HCT116 (cell line): ENCODE measurements at regions not wholly inside any gene's neighbourhood (a gene's known extent, or its start where the extent isn't known, plus 50 kb on each side); places are given as distances from the start of the nearest gene placed in this dataset.
A peak's percentile ranks its signal among the peaks of the same experiment; 100 is the strongest.

Experiments
- ATAC-seq: fragments of 200-7000 bp; cut with Tn5 transposase; 2 replicates; pipeline ENCODE4 v1.9.1; 2020; ENCODE audit warnings: mild to moderate bottlenecking, moderate library complexity
- BruUV-seq: library from RNA; stranded (reverse); fragments of 400-500 nt; replicated peaks from 2 replicates; lab custom pipeline; 2021; lab: Mats Ljungman, UMichigan
- CTCF ChIA-PET: fragments of 300-600 bp; sonication (Branson Sonifier 250); formaldehyde crosslinking; loops from one replicate; lab custom pipeline; 2021; ENCODE audit warnings: antibody characterized with exemption; lab: Charles Lee
- POLR2A ChIA-PET: fragments of 300-600, 350-600 bp; sonication (Branson Sonifier 250); formaldehyde crosslinking; loops from one replicate; lab custom pipeline; 2021; ENCODE audit warnings: antibody characterized with exemption; lab: Charles Lee
- RAD21 ChIA-PET, 2 experiments: fragments of 300-600 bp; sonication (Branson Sonifier 250); formaldehyde crosslinking; loops; one replicate each; lab custom pipeline; 2023; ENCODE audit warnings: low total read pairs in 2 of 2; ENCODE audit not compliant: uncharacterized antibody in 2 of 2, unreplicated experiment in 2 of 2, low non-redundant PET in 1 of 2; lab: Charles Lee
- DNase-seq: peaks from one replicate; pipeline ENCODE4 v3.0.0-alpha.2; 2010; ENCODE audit warnings: low read depth, low spot score
- H2AFZ ChIP-seq: fragments of 200-600 bp; shearing (Covaris generic), sonication (generic); 2 replicates; pipeline ENCODE4 v1.6.1; 2017; ENCODE audit warnings: low read depth, mixed run types, mixed read lengths, antibody characterized with exemption, low read length; ENCODE audit not compliant: poor library complexity, severe bottlenecking
- H3K27ac ChIP-seq: 2 replicates; pipeline ENCODE4 v1.5.1; 2012; ENCODE audit warnings: low read depth, low read length
- H3K27me3 ChIP-seq: fragments of 200-600 bp; sonication (generic); 2 replicates; pipeline ENCODE4 v1.6.1; 2016; ENCODE audit warnings: mixed run types, low read length, mixed read lengths; ENCODE audit not compliant: insufficient read depth
- H3K36me3 ChIP-seq, 2 experiments: fragments of 200-500 bp in 1 of 2; fragments of 200-600 bp in 1 of 2; sonication (Bioruptor generic) in 1 of 2; sonication (generic) in 1 of 2; 2 replicates each; pipeline versions ENCODE4 v1.5.1 to v1.6.1; 2014 to 2016; ENCODE audit warnings: low read length in 2 of 2, inconsistent platforms in 1 of 2, mixed read lengths in 1 of 2, mixed run types in 1 of 2; ENCODE audit not compliant: insufficient read depth in 2 of 2, control insufficient read depth in 1 of 2
- H3K4me1 ChIP-seq, 2 experiments: fragments of 200-600 bp in 1 of 2; sonication (generic) in 1 of 2; 2 replicates each; pipeline versions ENCODE4 v1.5.1 to v1.6.1; 2012 to 2017; ENCODE audit warnings: low read length in 2 of 2, inconsistent platforms in 1 of 2, mild to moderate bottlenecking in 1 of 2, mixed read lengths in 1 of 2, mixed run types in 1 of 2, moderate library complexity in 1 of 2; ENCODE audit not compliant: insufficient read depth in 2 of 2, control insufficient read depth in 1 of 2
- H3K4me2 ChIP-seq: fragments of 200-600 bp; sonication (generic); 2 replicates; pipeline ENCODE4 v1.6.1; 2017; ENCODE audit warnings: mixed run types, low read length, mixed read lengths
- H3K4me3 ChIP-seq, 2 experiments: fragments of 200-600 bp in 1 of 2; sonication (generic) in 1 of 2; replicated peaks in 1 of 2; 2 replicates each; pipeline ENCODE4 v1.5.1; 2011 to 2016; ENCODE audit warnings: low read length in 2 of 2, control low read depth in 1 of 2, low read depth in 1 of 2, mild to moderate bottlenecking in 1 of 2, mixed read lengths in 1 of 2, mixed run types in 1 of 2
- H3K79me2 ChIP-seq: fragments of 200-600 bp; sonication (generic); 2 replicates; pipeline ENCODE4 v1.6.1; 2017; ENCODE audit warnings: mild to moderate bottlenecking, mixed run types, low read length, moderate library complexity, mixed read lengths; ENCODE audit not compliant: insufficient read depth
- H3K9ac ChIP-seq: fragments of 200-600 bp; sonication (generic); 2 replicates; pipeline ENCODE4 v1.6.1; 2016; ENCODE audit warnings: low read length, mixed read lengths
- H3K9me2 ChIP-seq: fragments of 200-600 bp; sonication (generic), shearing (Covaris generic); 2 replicates; pipeline ENCODE4 v1.6.1; 2017; ENCODE audit warnings: mixed run types, mild to moderate bottlenecking, moderate library complexity; ENCODE audit not compliant: insufficient read depth
- H3K9me3 ChIP-seq, 2 experiments: fragments of 200-500 bp in 1 of 2; fragments of 200-600 bp in 1 of 2; sonication (Bioruptor generic) in 1 of 2; sonication (generic) in 1 of 2; 2 replicates each; pipeline ENCODE4 v1.6.1; 2014 to 2017; ENCODE audit warnings: low read length in 2 of 2, mixed read lengths in 2 of 2, inconsistent platforms in 1 of 2, low read depth in 1 of 2, mild to moderate bottlenecking in 1 of 2, mixed run types in 1 of 2, moderate library complexity in 1 of 2; ENCODE audit not compliant: control insufficient read depth in 1 of 2, insufficient read depth in 1 of 2
- H4K20me1 ChIP-seq: fragments of 200-600 bp; sonication (generic), shearing (Covaris generic); 2 replicates; pipeline ENCODE4 v1.6.1; 2017; ENCODE audit warnings: mixed run types, mild to moderate bottlenecking, moderate library complexity; ENCODE audit not compliant: insufficient read depth
- EGR1 ChIP-seq: IDR thresholded peaks from 2 replicates; pipeline ENCODE4 v1.6.1; 2012; ENCODE audit warnings: low read depth
- EZH2 ChIP-seq: fragments of 200-600 bp; sonication (generic); IDR thresholded peaks from 2 replicates; pipeline ENCODE4 v1.6.1; 2017; ENCODE audit warnings: antibody characterized with exemption, mixed run types
- FOSL1 ChIP-seq: IDR thresholded peaks from 2 replicates; pipeline ENCODE4 v1.6.1; 2012; ENCODE audit warnings: low read depth
- JUND ChIP-seq: IDR thresholded peaks from 2 replicates; pipeline ENCODE4 v1.6.1; 2012
- POLR2A ChIP-seq: IDR thresholded peaks from 2 replicates; pipeline ENCODE4 v1.7.0; 2011; ENCODE audit warnings: borderline replicate concordance; ENCODE audit not compliant: insufficient read depth, insufficient read length; ENCODE audit errors: extremely low read depth
- POLR2AphosphoS5 ChIP-seq: IDR thresholded peaks from 2 replicates; pipeline ENCODE4 v1.6.1; 2011; ENCODE audit warnings: mild to moderate bottlenecking, low read depth, low read length, moderate library complexity
- RAD21 ChIP-seq: IDR thresholded peaks from 2 replicates; pipeline ENCODE4 v1.6.1; 2012; ENCODE audit warnings: low read depth, mild to moderate bottlenecking
- SIN3A ChIP-seq: IDR thresholded peaks from 2 replicates; pipeline ENCODE4 v1.6.1; 2012; ENCODE audit warnings: low read depth
- SP1 ChIP-seq: IDR thresholded peaks from 2 replicates; pipeline ENCODE4 v1.6.1; 2012; ENCODE audit warnings: low read depth
- SRF ChIP-seq: IDR thresholded peaks from 2 replicates; pipeline ENCODE4 v1.6.1; 2012; ENCODE audit warnings: low read depth
- YY1 ChIP-seq: IDR thresholded peaks from 2 replicates; pipeline ENCODE4 v1.6.1; 2011; ENCODE audit warnings: low read length, low read depth, moderate library complexity, mild to moderate bottlenecking; ENCODE audit not compliant: insufficient replicate concordance; ENCODE audit errors: extremely low read depth
- ZFX ChIP-seq: fragments of 450-650 bp; IDR thresholded peaks from 2 replicates; pipeline ENCODE4 v1.6.1; 2017
- intact Hi-C: fragments of 100-400 bp; cut with micrococcal nuclease; formaldehyde crosslinking; loops from 2 replicates; pipeline ENCODE4 v1.10.0; 2022
- TF ChIP-seq, protein P1 (sequence below): IDR thresholded peaks from 2 replicates; pipeline ENCODE4 v1.6.1; 2011; ENCODE audit warnings: mild to moderate bottlenecking, low read length, moderate library complexity; ENCODE audit not compliant: insufficient replicate concordance; ENCODE audit errors: extremely low read depth
- TF ChIP-seq, protein P2 (sequence below): IDR thresholded peaks from 2 replicates; pipeline ENCODE4 v1.6.1; 2012
- TF ChIP-seq, protein P3 (sequence below): IDR thresholded peaks from 2 replicates; pipeline ENCODE4 v1.6.1; 2012

DNA sequence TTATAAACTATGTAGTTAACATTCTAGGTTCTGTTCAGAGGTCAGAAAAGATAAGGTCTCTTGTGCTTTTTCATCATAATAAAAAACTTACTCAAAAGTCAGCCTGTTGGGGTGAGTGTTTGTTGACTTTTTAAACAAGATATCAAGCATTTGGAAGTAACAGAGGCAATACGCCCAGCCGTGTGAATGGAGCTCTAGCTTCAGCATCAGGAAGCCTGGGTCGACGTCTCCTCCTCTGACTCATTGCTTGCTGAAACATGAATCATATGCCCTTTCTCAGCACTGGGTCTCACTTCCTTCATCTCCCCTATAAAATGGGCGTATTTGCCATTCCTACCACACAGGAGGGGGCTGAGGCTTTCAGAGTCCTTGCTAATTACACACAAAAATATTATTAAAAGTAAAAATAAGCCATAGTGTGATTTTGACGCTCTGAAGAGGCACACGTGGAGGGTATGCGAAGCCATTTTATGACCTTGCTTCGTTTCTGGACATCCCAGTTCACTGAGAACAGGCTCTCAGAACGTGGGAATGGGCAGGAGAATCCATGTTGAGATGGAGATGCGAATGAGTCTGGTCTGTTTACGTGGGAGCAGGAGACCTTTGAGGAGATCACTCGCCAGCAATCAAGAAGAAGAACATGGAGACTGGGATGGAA, 220.8 kb upstream of the TPRG1 start:
- H2AFZ ChIP-seq, result peak overlapping the region; percentile 19
- TF ChIP-seq SRF (no peak), POLR2AphosphoS5 (peak; percentile 49; the same call in 1 of the 2 replicates), POLR2A (no peak), YY1 (peak; percentile 39)
- H3K4me3 ChIP-seq, result no peak overlapping the region
- peak overlapping the region; percentile 63 for H3K4me2 ChIP-seq
- no peaks in the 10 kb centered on the region for H3K9me2 ChIP-seq
- H3K9me3 ChIP-seq, result no peaks in the 10 kb centered on the region
- H3K36me3 ChIP-seq, result no peaks in the 10 kb centered on the region
- H3K27ac ChIP-seq, result peak overlapping the region; percentile 15; the same call in 1 of the 2 replicates
- peaks cover 46 to 58% of the 10 kb centered on the region in 2 experiments for H3K4me1 ChIP-seq
- no TSS peak for BruUV-seq
- ATAC-seq (peak; percentile 20; the same call in 1 of the 2 replicates), DNase-seq (peak; percentile 60)
- POLR2A ChIA-PET, result interaction anchor here (1.0 to 1.7 kb wide), 3 partner anchors 69 to 1210 kb away, joined by 3 to 5 read pairs (median 4); partner anchors contain the start of gene BCL6
- intact Hi-C loops, result loop anchor here (10.0 kb wide), 1 partner anchor 786 kb away; no protein-coding TSS in a partner anchor
- CTCF ChIA-PET, result interaction anchor here (0.6 to 8.7 kb wide), 4 partner anchors 46 to 1242 kb away, joined by 3 to 260 read pairs (median 4); no protein-coding TSS in a partner anchor
- no peaks in the 10 kb centered on the region for H3K79me2 ChIP-seq
- no peaks in the 10 kb centered on the region for H3K27me3 ChIP-seq
- RAD21 ChIA-PET, result no interaction called here
- peak overlapping the region; percentile 25; the same call in 1 of the 2 replicates for H3K9ac ChIP-seq
- H4K20me1 ChIP-seq, result no peaks in the 10 kb centered on the region

DNA sequence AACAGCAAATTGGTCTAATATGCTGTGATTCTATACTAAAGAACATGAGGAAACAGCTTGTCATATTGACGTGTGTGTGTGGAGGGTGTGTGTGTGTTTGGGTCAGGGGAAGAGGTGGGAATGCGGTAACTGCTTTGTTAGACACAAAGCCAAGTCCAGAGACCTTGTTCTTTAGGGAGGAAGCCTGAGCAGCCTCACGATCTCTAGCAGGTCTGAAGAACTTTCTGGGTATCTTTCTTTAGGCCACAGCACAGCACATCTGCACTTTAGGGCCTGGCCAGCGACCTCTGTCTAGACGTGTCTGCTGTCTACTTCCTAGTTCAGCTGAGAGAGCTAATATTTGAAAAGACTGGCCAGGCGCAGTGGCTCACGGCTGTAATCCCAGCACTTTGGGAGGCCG, 220.0 kb upstream of the TPRG1 start:
- CTCF ChIA-PET, result interaction anchor here (1.2 to 8.7 kb wide), 2 partner anchors 1206 to 1212 kb away, joined by 3 to 260 read pairs; partner anchors contain the start of gene BCL6
- POLR2A ChIA-PET, result interaction anchor here (1.7 kb wide), 1 partner anchor 1206 kb away, joined by 5 read pairs; the partner anchor contains the start of gene BCL6
- no peaks in the 10 kb centered on the region for H3K9me3 ChIP-seq
- ATAC-seq, result no peak
- RAD21 ChIA-PET, result no interaction called here
- no peaks in the 10 kb centered on the region for H3K79me2 ChIP-seq
- no peaks in the 10 kb centered on the region for H3K27me3 ChIP-seq
- peaks cover 39 to 51% of the 10 kb centered on the region in 2 experiments for H3K4me1 ChIP-seq
- H4K20me1 ChIP-seq, result no peaks in the 10 kb centered on the region
- no peak for DNase-seq
- no TSS peak for BruUV-seq
- no peaks in the 10 kb centered on the region for H3K36me3 ChIP-seq
- H2AFZ ChIP-seq, result no peak overlapping the region
- intact Hi-C loops, result loop anchor here (10.0 kb wide), 1 partner anchor 787 kb away; no protein-coding TSS in a partner anchor
- no peak overlapping the region; the same call in 1 of the 2 replicates for H3K27ac ChIP-seq
- H3K4me3 ChIP-seq, result no peak overlapping the region
- H3K9me2 ChIP-seq, result no peaks in the 10 kb centered on the region
- H3K4me2 ChIP-seq, result no peak overlapping the region
- H3K9ac ChIP-seq, result no peak overlapping the region
- TF ChIP-seq, protein P1, sequence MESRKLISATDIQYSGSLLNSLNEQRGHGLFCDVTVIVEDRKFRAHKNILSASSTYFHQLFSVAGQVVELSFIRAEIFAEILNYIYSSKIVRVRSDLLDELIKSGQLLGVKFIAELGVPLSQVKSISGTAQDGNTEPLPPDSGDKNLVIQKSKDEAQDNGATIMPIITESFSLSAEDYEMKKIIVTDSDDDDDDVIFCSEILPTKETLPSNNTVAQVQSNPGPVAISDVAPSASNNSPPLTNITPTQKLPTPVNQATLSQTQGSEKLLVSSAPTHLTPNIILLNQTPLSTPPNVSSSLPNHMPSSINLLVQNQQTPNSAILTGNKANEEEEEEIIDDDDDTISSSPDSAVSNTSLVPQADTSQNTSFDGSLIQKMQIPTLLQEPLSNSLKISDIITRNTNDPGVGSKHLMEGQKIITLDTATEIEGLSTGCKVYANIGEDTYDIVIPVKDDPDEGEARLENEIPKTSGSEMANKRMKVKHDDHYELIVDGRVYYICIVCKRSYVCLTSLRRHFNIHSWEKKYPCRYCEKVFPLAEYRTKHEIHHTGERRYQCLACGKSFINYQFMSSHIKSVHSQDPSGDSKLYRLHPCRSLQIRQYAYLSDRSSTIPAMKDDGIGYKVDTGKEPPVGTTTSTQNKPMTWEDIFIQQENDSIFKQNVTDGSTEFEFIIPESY, result no peak
- TF ChIP-seq, protein P2, sequence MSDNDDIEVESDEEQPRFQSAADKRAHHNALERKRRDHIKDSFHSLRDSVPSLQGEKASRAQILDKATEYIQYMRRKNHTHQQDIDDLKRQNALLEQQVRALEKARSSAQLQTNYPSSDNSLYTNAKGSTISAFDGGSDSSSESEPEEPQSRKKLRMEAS, result no peak
- TF ChIP-seq, protein P3, sequence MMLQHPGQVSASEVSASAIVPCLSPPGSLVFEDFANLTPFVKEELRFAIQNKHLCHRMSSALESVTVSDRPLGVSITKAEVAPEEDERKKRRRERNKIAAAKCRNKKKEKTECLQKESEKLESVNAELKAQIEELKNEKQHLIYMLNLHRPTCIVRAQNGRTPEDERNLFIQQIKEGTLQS, result no peak
- TF ChIP-seq POLR2AphosphoS5 (no peak), YY1 (no peak), ZFX (no peak), SP1 (no peak), SIN3A (no peak), FOSL1 (no peak), POLR2A (no peak), SRF (no peak), EGR1 (no peak), RAD21 (no peak), EZH2 (no peak), JUND (no peak)
